GM19043 (cell line): ENCODE measurements at regions not wholly inside any gene's neighbourhood (a gene's known extent, or its start where the extent isn't known, plus 50 kb on each side); places are given as distances from the start of the nearest gene placed in this dataset.

Source experiments
- ATAC-seq: cut with Tn5 transposase; IDR thresholded peaks from one replicate; pipeline ENCODE4 v1.9.1; 2021; ENCODE audit warnings: low read depth; ENCODE audit not compliant: unreplicated experiment

DNA sequence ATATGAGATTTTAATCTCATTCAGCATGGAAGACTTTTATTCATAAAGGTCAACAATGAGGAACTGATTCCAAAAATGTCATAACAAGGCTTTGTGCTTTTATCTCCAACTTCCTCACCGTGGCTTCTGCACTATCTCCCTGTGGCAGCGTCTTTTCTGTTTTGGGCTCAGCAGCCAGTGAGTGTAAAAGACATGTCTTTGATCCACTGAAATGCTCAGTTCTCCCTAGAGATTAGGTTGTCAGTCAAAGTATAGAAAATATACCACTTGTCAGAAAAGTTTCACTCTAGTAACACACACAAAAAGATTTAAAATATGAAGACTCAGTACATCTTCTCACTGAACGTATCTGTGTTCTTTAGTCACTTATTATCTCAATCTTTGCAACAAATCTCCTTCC, 901.8 kb upstream of the ZWINT start:
- no peak for ATAC-seq

DNA sequence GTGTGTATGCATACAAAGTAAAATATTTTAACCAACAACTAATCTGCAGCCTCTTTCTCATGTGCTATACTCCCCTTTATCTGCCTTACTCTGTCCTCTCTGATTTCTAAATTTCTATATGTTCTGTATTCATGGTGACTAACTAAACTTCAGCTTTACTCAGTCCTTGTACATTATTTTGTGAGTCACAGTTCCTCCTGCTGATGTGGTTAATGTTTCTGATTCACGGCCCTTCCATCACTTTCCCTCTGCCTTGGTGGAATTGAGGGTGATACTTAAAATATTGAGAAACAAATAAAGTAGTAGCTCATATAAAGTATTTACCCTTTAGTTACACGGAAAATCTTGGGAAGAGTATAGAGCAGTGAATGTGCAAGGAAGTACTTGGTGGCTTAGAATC, 899.1 kb upstream of the ZWINT start:
- no peak for ATAC-seq

DNA sequence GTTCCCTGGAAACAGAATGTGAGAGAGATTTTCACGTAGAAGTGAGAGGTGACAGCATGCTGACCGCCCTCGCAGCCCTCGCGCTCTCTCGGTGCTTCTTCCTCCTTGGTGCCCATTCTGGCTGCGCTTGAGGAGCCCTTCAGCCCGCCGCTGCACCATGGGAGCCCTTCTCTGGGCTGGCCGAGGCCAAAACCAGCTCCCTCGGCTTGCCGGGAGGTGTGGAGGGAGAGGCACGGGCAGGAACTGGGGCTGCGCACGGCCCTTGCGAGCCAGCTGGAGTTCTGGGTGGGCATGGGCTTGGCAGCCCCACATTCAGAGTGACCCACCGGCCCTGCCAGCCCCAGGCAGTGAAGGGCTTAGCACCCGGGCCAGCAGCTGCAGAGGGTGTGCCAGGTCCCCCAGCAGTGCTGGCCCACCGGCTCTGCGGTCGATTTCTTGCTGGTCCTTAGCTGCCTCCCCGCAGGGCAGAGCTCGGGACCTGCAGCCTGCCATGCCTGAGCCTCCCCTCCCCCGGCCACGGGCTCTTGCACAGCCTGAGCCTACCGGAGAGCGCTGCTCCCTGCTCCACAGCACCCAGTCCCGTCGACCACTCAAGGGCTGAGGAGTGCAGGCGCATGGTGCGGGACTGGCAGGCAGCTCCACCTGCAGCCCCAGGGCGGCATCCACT, 888.7 kb upstream of the ZWINT start:
- no peak for ATAC-seq

DNA sequence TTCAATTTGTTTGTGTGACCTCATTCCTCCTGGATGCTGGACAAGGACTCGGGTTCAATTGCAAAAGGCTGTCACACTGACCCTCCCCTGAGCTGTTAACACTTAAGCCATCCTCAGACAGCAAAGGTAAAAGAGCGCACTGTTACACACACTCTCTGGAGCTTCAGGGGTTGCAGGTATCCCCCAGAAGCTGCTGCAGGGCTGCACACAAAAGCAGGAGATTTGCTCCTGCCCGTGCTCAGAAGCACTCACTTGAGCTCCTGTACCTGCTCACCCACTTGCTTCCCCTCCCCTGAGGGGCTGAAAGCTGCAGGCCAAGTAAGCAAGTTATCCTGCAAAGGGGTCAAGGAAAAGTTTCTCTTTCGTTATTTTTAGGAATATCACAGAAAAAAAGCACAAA, 886.2 kb upstream of the ZWINT start:
- ATAC-seq: no peak

DNA sequence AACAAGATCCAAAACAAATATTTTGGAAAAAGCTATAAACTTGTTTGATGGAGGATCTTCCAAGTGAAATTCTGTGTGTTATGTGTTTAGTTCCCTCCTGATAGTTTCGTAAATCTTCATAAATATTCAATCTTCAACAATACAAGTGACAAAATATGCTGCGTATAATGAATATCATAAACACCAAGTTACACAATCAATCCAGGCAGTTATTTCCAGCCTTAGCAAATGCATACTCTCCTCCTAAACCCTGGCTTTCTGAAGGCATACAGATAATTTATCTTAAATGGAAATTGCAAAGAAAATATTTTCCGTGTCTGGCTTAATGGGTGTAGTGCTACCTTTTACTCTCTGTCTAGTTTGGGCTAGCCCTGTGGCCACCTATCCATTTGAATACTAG, 864.9 kb upstream of the ZWINT start:
- no peak for ATAC-seq

DNA sequence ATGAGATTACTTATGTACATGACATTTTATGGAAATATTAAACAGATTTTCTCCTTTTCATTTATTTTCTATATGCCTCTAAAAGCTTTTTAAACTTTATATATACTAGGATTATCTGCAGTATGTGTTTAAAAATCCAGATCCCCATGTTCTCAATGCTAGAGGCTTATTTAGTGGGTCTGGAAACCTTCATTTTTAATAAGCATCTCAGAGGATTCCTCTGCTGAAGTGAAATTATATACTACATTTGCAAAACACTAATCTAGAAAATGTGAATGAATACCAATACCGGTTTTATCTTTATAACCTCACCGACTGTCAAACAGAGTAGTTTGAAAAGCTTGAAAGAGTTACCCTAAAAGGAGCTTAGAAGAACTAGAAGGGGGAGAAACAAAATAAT, 863.8 kb upstream of the ZWINT start:
- ATAC-seq: no peak

DNA sequence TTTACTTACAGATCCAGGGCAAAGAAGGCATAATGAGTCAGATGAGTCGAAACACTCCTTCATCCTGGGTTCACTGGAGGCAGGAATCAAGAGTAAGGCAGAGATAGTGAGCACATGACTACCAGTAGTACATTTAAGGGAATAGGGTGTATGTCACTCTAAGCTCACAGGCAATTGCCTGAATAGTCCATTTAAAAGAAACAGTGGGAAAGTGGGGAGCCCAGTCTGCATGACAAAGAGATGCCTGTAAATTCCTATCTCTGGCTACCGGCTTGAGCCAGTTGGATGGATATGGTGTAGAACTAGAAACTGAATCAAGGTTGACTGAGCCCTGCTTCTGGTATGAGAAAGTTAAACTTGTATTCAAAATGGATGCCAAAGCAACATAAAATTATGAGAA, 861.5 kb upstream of the ZWINT start:
- no peak for ATAC-seq

DNA sequence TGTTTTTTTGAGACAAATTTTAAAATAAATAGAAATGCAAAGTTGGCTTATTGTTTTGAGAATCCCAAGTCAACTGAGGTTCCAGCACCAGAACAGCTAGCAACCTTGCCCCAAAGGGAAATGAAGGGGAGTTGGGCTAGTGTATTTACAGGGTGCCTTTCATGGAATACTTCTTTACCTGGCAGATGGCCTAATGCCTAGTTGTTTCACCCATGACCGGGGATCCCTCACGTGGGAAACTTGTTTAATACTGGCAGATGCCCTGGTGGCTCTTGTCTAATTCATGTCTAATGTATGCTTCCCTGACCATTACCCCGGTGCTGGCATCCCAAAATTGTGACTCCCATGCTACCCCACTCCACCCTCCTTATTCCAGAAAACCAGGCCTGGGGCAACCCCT, 861.1 kb upstream of the ZWINT start:
- ATAC-seq: no peak

DNA sequence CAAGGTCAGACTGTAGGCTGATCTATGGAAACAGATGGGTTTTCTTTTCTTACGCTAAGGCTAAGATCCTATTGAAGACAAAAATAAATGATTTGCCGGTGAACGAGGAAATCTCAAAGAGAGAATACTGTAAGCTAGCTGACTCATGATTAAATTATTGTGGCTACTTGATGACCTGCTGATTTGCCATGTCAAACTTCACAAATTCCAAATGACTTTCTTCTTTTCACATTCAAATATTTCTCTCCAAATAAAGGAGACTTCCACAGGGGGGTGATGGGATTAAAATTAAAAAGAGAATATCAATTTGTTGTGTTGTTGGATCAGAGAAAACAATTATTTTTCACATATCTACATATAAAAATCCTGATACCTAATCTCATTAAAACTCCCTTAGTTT, 860.6 kb upstream of the ZWINT start:
- no peak for ATAC-seq

DNA sequence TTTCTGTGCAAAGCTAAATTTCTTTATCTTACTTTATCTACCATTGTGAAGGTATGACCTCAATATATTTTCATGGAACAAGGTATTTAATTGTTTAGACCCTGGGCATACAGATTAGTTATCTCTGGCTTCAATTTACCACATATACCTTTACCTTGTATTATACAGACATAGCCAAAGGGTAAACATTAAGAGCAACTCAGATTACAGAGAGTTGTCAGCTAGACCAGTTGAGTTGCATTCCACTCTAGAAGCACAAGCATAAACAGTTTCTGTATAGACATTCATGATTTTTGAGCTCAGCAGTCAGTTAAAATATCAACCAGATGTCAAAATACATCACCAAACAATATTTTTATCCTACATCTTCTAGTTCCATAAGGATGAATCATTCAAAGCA, 857.3 kb upstream of the ZWINT start:
- no peak for ATAC-seq

DNA sequence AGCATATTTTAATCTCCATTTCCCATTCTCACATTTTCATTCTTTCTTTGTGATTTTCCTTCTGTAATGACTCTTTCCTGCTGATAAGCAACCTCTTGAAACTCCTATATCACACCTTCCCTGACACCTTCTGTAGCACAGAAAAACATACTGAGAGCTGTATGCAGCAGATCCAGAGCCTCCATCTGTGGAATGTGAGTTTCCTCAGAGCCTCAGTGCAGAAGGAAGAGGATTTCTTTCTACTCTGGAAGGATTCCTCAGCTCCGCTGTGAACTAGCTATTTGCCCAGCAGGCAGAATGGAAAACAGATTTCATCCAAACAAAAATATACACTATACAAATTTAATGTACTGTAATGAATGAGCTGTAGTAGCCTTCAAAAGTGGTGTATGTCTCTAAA, 841.3 kb upstream of the ZWINT start:
- no peak for ATAC-seq

DNA sequence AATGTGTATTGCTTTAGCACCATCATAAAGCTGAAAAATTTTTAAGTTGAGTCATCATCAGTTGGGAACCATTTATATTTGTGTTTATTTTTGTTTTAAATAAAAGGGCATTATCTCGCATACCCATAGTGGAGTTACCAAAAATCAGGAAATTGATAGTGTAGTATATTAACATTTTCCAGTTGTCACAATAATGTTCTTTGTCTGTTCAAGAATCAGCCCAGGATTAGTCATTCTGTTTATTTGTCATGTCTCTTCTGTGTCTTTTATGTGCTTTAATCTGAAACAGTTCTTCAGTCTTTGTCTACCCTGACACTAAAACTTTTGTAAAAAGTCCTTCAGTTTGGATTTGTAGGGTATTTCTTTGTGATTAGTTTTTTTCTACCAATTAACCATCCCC, 827.8 kb upstream of the ZWINT start:
- ATAC-seq: no peak

DNA sequence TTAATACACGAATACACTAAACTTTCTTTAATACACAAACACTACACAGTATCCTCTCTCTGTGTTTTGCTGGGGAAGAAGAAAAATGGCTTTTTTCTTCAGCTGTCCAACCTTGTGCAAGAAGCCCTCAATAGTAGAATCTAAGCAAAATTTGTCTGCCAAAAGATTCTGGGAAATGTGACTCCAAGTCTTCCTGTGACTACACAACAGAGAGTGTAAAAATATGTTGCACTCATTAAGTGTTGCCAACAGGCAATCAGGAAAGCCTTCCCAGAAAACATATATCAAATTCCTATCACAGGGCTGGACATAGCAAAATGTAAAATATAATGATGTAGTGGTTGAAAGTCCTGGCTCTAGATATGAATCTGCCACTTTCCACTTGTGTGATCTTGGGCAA, 825.1 kb upstream of the ZWINT start:
- no peak for ATAC-seq

DNA sequence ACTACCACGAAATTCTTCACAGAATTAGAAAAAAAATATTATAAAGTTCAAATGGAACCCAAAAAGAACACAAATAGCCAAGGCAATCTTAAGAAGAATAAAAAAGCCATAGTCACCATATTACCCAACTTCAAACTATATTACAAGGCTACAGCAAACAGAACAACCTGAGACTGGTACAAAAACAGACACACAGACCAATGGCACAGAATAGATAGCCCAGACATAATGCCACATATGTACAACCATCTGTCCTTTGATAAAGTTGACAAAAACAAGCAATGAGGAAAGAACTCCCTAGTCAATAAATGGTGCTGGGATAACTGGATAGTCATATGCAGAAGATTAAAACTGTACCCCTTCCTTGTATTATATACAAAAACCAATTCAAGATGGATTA, 808.5 kb upstream of the ZWINT start:
- ATAC-seq: no peak

DNA sequence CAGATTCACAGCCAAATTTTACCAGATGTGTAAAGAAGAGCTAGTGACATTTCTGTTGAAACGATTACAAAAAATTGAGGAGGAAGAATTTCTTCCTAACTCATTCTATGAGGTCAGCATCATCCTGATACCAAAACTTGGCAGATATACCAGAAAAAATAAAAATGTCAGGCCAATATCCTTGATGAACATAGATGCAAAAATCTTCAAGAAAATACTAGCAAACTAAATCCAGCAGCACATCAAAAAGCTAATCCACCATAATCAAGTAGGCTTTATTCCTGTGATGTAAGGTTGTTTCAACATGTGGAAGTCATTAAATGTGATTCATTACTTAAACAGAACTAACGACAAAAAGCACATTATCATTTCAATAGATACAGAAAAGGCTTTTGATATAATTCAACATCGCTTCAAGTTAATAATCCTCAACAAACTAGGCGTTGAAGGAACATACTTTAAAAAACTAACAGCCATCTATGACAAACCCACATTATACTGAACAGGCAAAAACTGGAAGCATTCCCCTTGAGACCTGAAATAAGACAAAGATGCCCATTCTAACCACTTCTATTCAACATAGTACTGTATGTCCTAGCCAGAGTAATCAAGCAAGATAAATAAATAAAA, 807.7 kb upstream of the ZWINT start:
- no peak for ATAC-seq

DNA sequence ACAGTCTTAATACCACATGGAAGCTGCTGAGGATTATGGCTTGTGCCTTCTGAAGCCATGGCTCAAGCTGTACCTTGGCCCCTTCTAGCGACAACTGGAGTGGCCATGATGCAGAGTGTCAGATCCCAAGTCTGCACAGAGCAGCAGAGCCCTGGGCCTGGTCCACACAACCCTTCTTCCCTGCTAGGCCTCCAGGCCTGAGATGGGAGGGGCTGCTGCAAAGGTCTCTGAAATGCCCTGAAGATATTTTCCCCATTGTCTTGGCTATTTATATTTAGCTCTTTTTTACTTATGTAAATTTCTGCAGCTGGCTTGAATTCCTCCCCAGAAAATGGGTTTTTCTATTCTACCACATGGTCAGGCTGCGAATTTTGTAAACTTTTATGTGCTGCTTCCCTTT, 804.6 kb upstream of the ZWINT start:
- no peak for ATAC-seq

DNA sequence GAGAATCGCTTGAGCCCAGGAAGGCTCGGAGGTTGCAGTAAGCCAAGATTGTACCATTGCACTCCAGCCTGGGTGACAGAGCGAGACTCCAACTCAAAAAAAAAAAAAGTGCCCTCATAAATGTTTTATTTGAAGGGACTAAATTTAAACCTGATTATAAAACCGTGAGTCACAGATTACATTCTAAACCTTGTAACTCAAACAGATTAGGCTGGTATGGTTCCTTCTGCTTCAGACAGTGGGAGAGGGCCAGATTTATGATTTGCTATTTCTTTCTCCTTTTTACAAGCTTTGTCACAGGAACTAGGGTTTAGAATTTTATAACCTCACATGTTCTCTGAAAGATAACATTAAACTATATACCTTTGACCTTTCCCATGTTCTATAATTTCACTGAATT, 801.2 kb upstream of the ZWINT start:
- ATAC-seq: no peak

DNA sequence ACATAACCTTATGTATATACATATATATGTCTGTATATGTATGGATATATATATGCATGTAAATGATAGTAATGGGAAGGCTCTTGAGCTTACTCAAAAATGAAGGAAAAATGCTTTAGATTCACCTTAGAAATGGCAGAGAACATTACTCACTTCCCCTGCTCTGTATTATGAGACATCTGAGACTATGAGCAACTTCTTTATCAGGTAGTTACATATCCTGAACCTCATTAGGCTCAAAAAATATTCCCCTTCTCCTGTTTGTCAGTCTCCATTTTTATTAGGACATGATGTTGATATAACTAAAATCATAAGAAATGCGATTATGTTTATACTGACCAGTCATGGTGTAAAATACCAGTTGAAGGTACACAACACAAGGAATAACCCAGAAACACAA, 800.1 kb upstream of the ZWINT start:
- no peak for ATAC-seq

DNA sequence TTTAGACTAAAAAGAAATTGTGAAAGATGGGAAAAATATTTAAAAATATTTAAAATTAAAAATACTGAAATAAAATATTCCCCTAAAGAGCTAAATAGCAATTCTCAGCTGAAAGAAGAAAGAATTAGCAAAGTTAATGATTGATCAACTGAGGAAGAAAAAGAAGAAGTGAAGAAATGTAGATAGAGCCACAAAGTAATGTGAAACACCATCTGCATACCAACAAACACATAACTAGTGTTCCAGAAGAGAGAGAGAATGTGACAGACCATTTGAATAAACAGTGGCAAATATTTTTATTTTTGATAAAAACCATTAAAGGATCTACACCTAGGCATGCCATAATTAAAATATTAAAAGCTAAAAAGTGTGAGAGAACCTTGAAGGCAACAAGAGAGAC, 784.5 kb upstream of the ZWINT start:
- ATAC-seq: peak; percentile 68

DNA sequence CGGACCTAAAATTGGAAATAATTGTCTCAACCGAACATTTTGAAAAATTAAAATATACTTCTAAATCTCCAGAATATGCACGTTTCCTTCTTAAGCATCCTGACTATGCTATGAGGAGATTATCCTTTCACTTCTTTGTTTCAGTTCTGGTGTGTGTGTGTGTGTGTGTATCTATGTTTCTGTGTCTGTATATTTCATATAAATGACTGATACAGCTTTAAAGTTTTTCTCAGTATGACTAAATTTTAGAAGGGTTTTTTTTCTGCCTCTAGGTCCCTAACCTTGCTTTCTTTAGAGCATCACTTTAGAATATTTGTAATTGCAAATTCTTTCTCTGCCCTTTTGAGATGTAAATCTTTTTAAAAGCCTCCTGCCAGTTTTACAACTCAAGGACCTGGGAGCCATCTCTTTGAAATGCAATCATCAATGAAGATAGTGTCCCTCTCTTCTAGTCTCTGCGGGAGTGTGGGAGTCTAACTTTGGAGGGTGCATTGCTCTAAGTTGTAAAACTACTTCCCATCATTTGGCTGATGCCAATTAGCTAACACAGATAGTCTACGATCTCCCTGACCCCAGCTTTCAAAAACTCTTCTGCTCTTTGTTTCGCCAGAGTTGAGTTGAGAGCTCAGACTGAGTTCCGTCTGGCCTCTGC, 782.0 kb upstream of the ZWINT start:
- no peak for ATAC-seq

DNA sequence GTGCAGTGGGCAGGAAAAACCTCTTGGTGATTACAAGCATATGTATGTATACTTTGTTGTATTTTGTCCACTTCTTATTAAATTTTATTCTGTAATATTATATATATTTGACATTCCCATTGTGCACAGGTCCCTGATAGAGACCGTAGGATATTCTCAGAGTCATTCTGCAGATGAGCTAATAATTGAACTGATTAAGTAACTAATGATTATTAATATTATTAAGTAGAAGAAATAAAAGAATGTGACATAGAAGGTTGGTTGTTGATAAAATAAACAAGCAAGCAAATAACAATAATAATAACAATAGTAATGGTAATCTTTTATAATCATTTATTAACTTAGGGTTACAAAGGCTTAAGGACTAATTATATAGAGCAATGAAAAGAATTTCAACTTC, 780.6 kb upstream of the ZWINT start:
- ATAC-seq: no peak

DNA sequence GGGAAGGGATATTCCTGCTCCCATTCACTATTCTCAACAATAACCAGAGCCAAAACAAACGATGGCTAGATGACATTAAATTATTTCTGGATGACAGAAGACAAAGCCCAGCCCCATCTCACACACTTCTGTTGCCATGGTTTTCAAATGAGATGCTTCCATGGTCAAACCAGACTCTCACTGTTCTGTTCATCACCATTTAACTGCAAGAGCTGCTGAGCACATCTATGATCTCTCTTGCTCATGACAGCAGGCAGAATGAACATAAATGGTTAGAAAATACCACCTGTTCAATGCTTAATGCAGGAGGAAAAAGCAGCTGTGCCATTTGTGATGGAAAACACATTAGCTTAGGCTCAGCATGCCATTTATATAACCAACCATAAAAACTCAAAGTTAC, 758.6 kb upstream of the ZWINT start:
- no peak for ATAC-seq
